ENCODE measurements at regions not wholly inside any gene's neighbourhood (a gene's known extent, or its start where the extent isn't known, plus 50 kb on each side); places are given as distances from the start of the nearest gene placed in this dataset.

- no peak for DNase-seq (ENCODE audit: low read depth)
- H3K4me3 ChIP-seq (ENCODE audit: control insufficient read depth, low read depth, low read length), result no peak overlapping the region
- TF ChIP-seq CTCF (IDR thresholded peaks at IDR 0.05; ENCODE audit: control insufficient read depth, insufficient read depth, low read depth, low read length, missing control alignments), result no peak
Observed at GRCh38 chr15:97504031-97504792, 456.3 kb upstream of the ARRDC4 start.

DNA sequence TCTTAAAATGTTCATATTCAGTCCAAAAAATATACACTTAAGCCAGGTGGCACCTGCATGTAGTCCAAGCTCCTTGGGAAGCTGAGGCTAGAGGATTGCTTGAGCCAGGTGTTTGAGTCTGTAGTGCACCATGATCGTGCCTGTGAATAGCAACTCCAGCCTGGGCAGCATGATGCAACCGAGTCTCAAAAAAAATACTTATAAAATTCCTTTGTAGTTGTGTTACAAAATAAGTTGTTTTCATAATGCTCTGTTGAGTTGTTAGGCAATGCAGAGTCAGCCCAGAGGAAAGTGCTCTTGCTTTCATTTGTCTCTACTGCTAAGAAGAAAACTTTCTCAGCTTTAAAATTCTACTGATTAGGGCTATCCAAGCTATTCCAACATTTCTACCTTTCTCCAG, 442.8 kb upstream of the ARRDC4 start:
- TF ChIP-seq CTCF (IDR thresholded peaks at IDR 0.05; ENCODE audit: control insufficient read depth, insufficient read depth, low read depth, low read length, missing control alignments), result no peak
- DNase-seq (ENCODE audit: low read depth), result no peak
- no peak overlapping the region for H3K4me3 ChIP-seq (ENCODE audit: control insufficient read depth, low read depth, low read length)

DNA sequence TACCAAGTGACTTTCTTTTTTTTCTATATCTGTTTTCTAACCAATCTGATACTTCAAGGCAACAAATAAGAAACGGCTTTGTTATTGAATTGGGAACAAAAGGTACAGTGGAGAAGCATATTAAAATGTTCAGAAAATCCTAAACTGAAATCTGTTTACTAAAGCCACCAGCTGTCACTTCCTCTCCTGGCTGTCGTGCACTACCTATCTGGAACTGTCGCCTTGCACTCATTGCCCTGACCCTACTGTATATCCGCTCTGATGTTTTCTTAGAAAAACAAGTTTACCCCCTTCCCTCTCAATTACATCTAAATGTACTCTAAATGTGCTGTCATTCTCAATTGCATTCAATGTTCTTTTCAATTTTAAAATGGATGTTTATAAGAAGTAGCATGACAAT, 439.8 kb upstream of the ARRDC4 start:
- no peak for DNase-seq (ENCODE audit: low read depth)
- H3K4me3 ChIP-seq (ENCODE audit: control insufficient read depth, low read depth, low read length), result no peak overlapping the region
- TF ChIP-seq CTCF (IDR thresholded peaks at IDR 0.05; ENCODE audit: control insufficient read depth, insufficient read depth, low read depth, low read length, missing control alignments), result no peak

DNA sequence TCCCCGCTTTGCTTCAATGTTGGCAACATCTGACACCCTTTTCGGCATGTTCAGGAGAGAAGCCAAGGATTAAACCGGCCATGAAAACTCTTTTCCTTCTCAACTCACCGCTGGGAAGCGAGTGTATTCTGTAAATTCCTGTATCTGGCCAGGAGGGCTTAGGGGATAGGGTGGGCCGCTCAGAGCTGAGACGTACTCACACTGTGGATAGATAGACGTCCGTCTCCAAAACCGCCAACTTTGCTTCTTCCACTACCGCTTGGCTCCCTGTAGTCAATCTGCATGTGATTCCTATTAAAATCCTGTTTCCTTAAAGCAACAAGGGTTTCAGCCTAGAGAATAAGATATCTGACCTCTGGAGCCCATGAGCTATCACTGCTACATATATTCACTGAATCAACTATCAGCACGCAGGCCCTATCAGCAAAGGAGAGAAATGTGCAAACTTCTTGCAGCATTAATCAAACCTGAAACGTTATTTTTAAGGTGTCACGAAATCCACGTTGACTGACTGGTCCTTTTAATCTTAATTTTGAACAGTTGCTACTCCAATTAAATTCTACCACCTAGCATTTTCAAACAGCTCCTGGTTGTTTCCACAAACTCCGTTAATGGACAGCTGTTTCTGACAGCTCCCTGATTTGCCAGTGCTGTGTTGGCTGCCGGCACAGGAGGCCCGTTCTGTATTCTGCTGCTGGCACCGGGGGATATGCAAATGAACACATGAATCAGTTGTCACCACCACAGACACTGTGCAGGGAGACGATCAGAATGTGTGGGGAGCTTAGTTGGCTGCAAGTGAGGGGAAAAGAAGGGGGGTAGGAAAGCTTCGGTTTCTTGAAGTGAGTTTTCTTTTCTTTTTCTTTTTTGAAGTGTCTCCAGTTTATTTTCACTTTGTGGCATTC, 438.9 kb upstream of the ARRDC4 start:
- no peak for DNase-seq (ENCODE audit: low read depth)
- TF ChIP-seq CTCF (IDR thresholded peaks at IDR 0.05; ENCODE audit: control insufficient read depth, insufficient read depth, low read depth, low read length, missing control alignments), result no peak
- no peak overlapping the region for H3K4me3 ChIP-seq (ENCODE audit: control insufficient read depth, low read depth, low read length)

DNA sequence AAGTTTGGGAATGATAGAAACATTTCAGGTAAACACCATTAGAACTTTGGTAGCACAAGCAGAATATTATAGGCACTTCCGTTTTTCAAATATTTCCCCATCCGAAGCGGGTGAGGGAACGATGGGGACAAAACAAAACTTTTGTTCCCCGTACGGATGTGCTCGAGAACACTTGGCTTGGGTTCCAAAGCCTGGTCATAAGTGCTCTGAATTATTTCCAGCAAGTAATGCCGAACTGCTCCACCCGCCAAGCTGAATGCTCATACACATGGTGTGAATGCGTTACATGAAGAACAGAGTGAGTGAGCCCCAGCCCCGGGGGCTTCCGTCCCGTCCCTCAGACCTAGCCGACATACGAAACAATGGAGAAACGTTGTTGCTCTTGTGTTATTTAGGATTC, 438.2 kb upstream of the ARRDC4 start:
- no peak for TF ChIP-seq CTCF (IDR thresholded peaks at IDR 0.05; ENCODE audit: control insufficient read depth, insufficient read depth, low read depth, low read length, missing control alignments)
- H3K4me3 ChIP-seq (ENCODE audit: control insufficient read depth, low read depth, low read length), result no peak overlapping the region
- DNase-seq (ENCODE audit: low read depth), result no peak

- TF ChIP-seq CTCF (IDR thresholded peaks at IDR 0.05; ENCODE audit: control insufficient read depth, insufficient read depth, low read depth, low read length, missing control alignments), result no peak
- no peak overlapping the region for H3K4me3 ChIP-seq (ENCODE audit: control insufficient read depth, low read depth, low read length)
- no peak for DNase-seq (ENCODE audit: low read depth)
Observed at GRCh38 chr15:97525809-97526208, 434.7 kb upstream of the ARRDC4 start.

Measured in AG09309 (cell line).